Tibial nerve (tissue), 3 donors: ENCODE measurements at regions not wholly inside any gene's neighbourhood (a gene's known extent, or its start where the extent isn't known, plus 50 kb on each side); places are given as distances from the start of the nearest gene placed in this dataset.

Source experiments
- CTCF ChIP-seq, 5 experiments: fragments of 200-600 bp in 3 of 5; fragments of 450-650 bp in 2 of 5; sonication (generic) in 3 of 5; IDR thresholded peaks; one replicate each; pipeline ENCODE4 v1.5.1; 2016 to 2019; ENCODE audit warnings: antibody characterized with exemption in 5 of 5, mild to moderate bottlenecking in 3 of 5, moderate library complexity in 2 of 5
- POLR2A ChIP-seq, 2 donors: fragments of 450-650 bp; IDR thresholded peaks; one replicate each; pipeline ENCODE4 v1.6.1; 2017; ENCODE audit warnings: antibody characterized with exemption in 2 of 2, mild to moderate bottlenecking in 2 of 2, moderate library complexity in 2 of 2

DNA sequence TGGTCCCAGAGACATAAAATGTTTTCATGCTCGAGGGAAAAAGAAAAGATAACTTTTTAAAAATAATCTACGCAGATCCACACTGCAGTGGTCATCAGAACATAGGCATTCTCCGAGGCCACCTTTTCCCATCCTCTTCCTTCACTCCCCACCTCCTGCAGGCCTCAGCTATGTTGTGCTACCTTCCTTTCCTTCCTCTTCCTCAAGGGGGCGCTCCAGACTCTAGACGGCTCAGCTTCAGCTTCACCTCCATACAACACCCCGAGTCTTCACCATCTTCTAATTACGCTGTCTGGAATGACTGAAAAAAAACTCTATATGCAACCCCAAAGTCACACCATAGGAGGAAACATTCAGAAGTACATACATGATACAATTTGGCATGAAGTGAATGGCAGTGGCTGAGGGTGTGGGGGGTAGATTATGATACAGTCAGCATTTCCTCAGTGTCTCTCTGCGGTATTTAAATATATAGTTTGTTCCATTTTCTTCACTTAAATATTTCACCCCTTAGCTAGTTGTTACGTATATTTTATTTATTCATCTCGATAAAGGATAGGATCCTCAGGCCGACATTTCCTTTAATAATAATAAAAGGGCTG, 583.6 kb downstream of the IRS1 start:
- TF ChIP-seq CTCF (IDR thresholded peaks at IDR 0.05): peak; percentile 31 to 51 (median 44)
- no peak for TF ChIP-seq POLR2A (IDR thresholded peaks at IDR 0.05)
